ENCODE measurements at regions not wholly inside any gene's neighbourhood (a gene's known extent, or its start where the extent isn't known, plus 50 kb on each side); places are given as distances from the start of the nearest gene placed in this dataset.
A peak's percentile ranks its signal among the peaks of the same experiment; 100 is the strongest.

GRCh38 chr14:51534610-51535011 lies 117.1 kb upstream of the FRMD6 start (continued):
- peak; percentile 69 for TF ChIP-seq ZNF574 (CRISPR knock-in tag; IDR thresholded peaks at IDR 0.05)
- no peak for TF ChIP-seq MNT (IDR thresholded peaks at IDR 0.05)
- 0 out of 2 replicates have a peak, but pooled peaks have one; percentile 22 for TF ChIP-seq ZNF605 (CRISPR knock-in tag; IDR thresholded peaks at IDR 0.05)
- TF ChIP-seq TSC22D2 (CRISPR knock-in tag; IDR thresholded peaks at IDR 0.05; ENCODE audit: borderline replicate concordance): no peak
- peak; percentile 87 to 95 for TF ChIP-seq MAFK (conservative IDR thresholded peaks at IDR 0.05 in 1 of 2, IDR thresholded peaks at IDR 0.05 in 1 of 2; ENCODE audit: low read length in 2 of 2)
- 0 out of 2 replicates have a peak, but pooled peaks have one; percentile 59 for TF ChIP-seq ZNF335 (CRISPR knock-in tag; IDR thresholded peaks at IDR 0.05)
- TF ChIP-seq ZNF280D (CRISPR knock-in tag; IDR thresholded peaks at IDR 0.05): peak; percentile 79; the same call in 1 of the 2 replicates
- peak; percentile 73 for TF ChIP-seq CREM (IDR thresholded peaks at IDR 0.05)
- no peak for TF ChIP-seq CREM (CRISPR knock-in tag; IDR thresholded peaks at IDR 0.05)
- TF ChIP-seq FOXP4 (CRISPR knock-in tag; IDR thresholded peaks at IDR 0.05): peak; percentile 91
- TF ChIP-seq HOXA5 (CRISPR knock-in tag; IDR thresholded peaks at IDR 0.05): peak; percentile 80
- peak; percentile 94; the same call in 1 of the 2 replicates for TF ChIP-seq HOMEZ (CRISPR knock-in tag; IDR thresholded peaks at IDR 0.05; ENCODE audit: low read depth)
- peak; percentile 69; the same call in 1 of the 2 replicates for TF ChIP-seq ATF1 (CRISPR knock-in tag; IDR thresholded peaks at IDR 0.05)
- peak; percentile 62 for TF ChIP-seq TCF7 (IDR thresholded peaks at IDR 0.05; ENCODE audit: low read depth)
- no peak for TF ChIP-seq ZSCAN30 (CRISPR knock-in tag; IDR thresholded peaks at IDR 0.05)
- peak; percentile 50; the same call in 1 of the 2 replicates for TF ChIP-seq REPIN1 (CRISPR knock-in tag; IDR thresholded peaks at IDR 0.05; ENCODE audit: borderline replicate concordance, low read depth)
- no peak for TF ChIP-seq GRHL1 (CRISPR knock-in tag; conservative IDR thresholded peaks at IDR 0.05)
- TF ChIP-seq ZEB1 (IDR thresholded peaks at IDR 0.05; ENCODE audit: insufficient replicate concordance, low read depth): peak; percentile 94

All from HepG2 (cell line).